AG09319 (cell line): ENCODE measurements at regions not wholly inside any gene's neighbourhood (a gene's known extent, or its start where the extent isn't known, plus 50 kb on each side); places are given as distances from the start of the nearest gene placed in this dataset.

ENCODE experiments used
- DNase-seq: peaks from one replicate; pipeline ENCODE4 v3.0.0-alpha.2; 2010; ENCODE audit warnings: low read depth; ENCODE audit errors: extremely low read depth
- CTCF ChIP-seq: IDR thresholded peaks from 2 replicates; pipeline ENCODE4 v1.5.1; 2011; ENCODE audit warnings: low read depth, mild to moderate bottlenecking, inconsistent platforms, low read length, moderate library complexity

- TF ChIP-seq CTCF, result no peak
- no peak for DNase-seq
Observed at GRCh38 chr9:124196814-124197176, 61.0 kb upstream of the NEK6 start.

GRCh38 chr9:124197177-124198095, 60.3 kb upstream of the NEK6 start:
- DNase-seq, result no peak

GRCh38 chr9:124198331-124198730, 59.4 kb upstream of the NEK6 start:
- no peak for DNase-seq
- TF ChIP-seq CTCF, result no peak

More at GRCh38 chr9:124197177-124198095, 60.3 kb upstream of the NEK6 start:
- TF ChIP-seq CTCF, result no peak

- no peak for TF ChIP-seq CTCF
- no peak for DNase-seq
Observed at GRCh38 chr9:124198948-124199347, 58.8 kb upstream of the NEK6 start.

GRCh38 chr9:124199474-124199873, 58.3 kb upstream of the NEK6 start:
- TF ChIP-seq CTCF, result no peak
- DNase-seq, result no peak

- no peak for TF ChIP-seq CTCF
- DNase-seq, result no peak
Observed at GRCh38 chr9:124202447-124202971, 55.2 kb upstream of the NEK6 start.

- TF ChIP-seq CTCF, result no peak
- DNase-seq, result no peak
Observed at GRCh38 chr9:124205686-124206352, 51.9 kb upstream of the NEK6 start.
